ENCODE measurements at regions not wholly inside any gene's neighbourhood (a gene's known extent, or its start where the extent isn't known, plus 50 kb on each side); places are given as distances from the start of the nearest gene placed in this dataset.

DNA sequence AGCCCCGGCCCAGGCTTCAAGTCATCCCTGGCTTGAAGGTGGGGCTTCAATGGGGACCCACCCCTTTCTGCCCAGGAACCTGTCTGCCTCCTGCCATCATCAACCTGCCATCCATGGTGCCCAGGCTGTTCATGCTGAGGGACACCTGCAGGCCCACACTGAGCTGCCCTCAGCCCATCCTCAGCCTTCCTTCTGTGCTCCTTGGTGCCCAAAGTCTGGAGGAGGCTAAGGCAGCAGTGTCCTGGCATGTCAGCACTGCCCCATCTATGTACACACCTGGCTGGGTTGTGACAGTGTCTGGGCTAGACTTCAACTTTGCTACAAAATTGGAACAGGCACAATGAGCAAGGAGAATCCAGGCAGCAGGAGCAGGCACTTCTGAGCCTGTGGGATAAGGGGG is 745.3 kb upstream of the EPHA6 start:
- DNase-seq, result no peak

DNA sequence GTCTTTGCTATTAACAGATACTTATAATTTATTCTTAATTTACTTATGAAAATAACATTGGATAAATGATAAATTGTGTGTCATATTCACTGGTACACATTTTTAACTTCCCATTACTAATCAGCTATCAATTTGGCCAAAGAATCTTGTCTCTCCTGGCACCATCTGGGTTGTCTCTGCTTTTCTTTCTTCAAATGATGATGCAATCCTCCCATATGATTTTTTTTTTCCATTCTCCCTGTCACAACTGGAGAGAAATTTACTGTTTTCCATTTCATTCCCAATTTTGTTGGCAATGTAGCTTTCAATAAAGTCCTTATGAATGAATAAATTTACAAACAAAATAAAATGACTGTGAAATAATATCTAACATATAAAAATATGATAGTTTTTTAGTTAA is 743.7 kb upstream of the EPHA6 start:
- no peak for DNase-seq

GRCh38 chr3:96071097-96071496 is 743.3 kb upstream of the EPHA6 start:
- DNase-seq, result no peak

GRCh38 chr3:96072226-96072625 is 742.2 kb upstream of the EPHA6 start:
- DNase-seq, result no peak

DNA sequence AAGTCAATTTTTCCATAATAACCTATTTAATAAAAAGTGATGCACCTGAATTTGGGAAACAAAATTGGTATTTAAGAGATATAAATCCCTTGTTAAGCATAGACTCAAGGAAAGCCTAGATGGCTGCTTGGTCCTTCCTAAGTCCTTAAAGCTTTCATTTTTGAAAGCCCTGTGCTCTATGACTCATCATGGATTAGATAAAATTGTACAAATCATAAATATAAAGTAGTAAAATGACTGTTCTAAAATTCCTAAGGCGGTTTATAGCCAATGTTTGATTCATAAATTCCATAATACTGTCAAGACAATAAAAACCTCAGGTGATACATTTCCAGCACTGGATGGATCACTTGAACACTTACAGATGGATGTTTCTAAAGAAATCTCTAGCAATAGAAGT is 730.8 kb upstream of the EPHA6 start:
- no peak for DNase-seq

- DNase-seq, result no peak
Measured at GRCh38 chr3:96086018-96086417, 728.4 kb upstream of the EPHA6 start.

DNA sequence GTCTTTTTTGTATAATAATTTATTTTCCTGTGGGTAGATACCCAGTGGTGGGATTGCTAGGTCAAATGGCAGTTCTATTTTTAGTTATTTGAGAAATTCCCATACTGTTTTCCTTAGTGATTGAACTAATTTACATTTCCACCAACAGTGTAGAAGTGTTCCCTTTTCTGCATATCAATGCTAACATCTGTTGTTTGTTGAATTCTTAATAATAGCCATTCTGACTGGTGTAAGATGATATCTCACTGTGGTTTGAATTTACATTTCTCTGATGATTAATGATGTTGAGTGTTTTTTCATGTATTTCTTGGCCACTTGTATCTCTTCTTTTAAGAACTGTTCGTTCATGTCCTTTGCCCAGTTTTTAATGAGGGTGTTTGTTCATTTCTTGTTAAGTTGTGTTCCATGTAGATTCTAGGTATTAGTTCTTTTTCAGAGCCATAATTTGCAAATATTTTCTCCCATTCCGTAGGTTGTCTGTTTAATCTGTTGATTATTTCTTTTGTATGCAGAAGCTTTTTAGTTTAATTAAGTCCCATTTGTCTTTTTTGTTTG is 713.3 kb upstream of the EPHA6 start:
- no peak for DNase-seq

DNA sequence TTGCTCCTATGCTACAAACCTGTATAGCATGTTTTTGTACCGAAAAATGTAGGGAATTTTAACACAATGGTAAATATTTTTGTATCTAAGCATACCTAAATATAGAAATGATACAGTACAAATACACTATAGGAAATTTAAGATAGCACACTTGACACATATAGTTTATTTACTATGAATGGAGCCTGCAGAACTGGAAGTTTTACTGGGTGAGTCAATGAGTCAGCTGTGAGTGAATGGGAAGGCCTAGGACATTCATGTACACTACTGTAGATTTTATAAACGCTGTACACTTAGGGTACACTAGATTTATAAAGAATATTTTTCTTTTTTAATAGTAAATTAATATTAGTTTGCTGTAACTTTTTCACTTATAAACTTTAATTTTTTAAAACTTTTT is 707.7 kb upstream of the EPHA6 start:
- no peak for DNase-seq

All from activated CD4-positive, alpha-beta T cell treated with anti-CD3 and anti-CD28 coated beads for 1 hour (primary cell).